Activated naive CD4-positive, alpha-beta T cell treated with anti-CD3 and anti-CD28 coated beads, Interleukin-2, amount 10 ng/mL, durations not matched to agents 7 days and 5 days (primary cell): ENCODE measurements at regions not wholly inside any gene's neighbourhood (a gene's known extent, or its start where the extent isn't known, plus 50 kb on each side); places are given as distances from the start of the nearest gene placed in this dataset.

Source experiments
- CTCF ChIA-PET: fragments of 350-600 bp; sonication (Branson Sonifier 250); formaldehyde crosslinking; loops from one replicate; lab custom pipeline; 2021; ENCODE audit warnings: antibody characterized with exemption; lab: Charles Lee
- DNase-seq: peaks from one replicate; pipeline ENCODE4 v3.0.0-alpha.2; 2020
- H3K27ac Mint-ChIP-seq: one replicate; pipeline ENCODE4 v1.8.0; 2021; ENCODE audit warnings: mild to moderate bottlenecking, moderate library complexity, mixed read lengths
- H3K27me3 Mint-ChIP-seq: one replicate; pipeline ENCODE4 v1.8.0; 2021; ENCODE audit warnings: mild to moderate bottlenecking, mixed read lengths
- H3K36me3 Mint-ChIP-seq: one replicate; pipeline ENCODE4 v1.8.0; 2021; ENCODE audit warnings: mixed read lengths
- H3K4me1 Mint-ChIP-seq: one replicate; pipeline ENCODE4 v1.8.0; 2021; ENCODE audit warnings: mixed read lengths
- H3K4me3 Mint-ChIP-seq: one replicate; pipeline ENCODE4 v1.8.0; 2021; ENCODE audit warnings: mild to moderate bottlenecking, moderate library complexity, mixed read lengths
- H3K9me3 Mint-ChIP-seq: one replicate; pipeline ENCODE4 v1.8.0; 2021; ENCODE audit warnings: mixed read lengths

GRCh38 chr18:77360315-77361190 is 110.9 kb downstream of the GALR1 start:
- Mint-ChIP-seq H3K9me3 (peaks cover 16% of the 10 kb centered on the region), H3K27ac (no peak overlapping the region), H3K4me3 (no peak overlapping the region), H3K4me1 (no peaks in the 10 kb centered on the region), H3K27me3 (peaks cover 4% of the 10 kb centered on the region), H3K36me3 (no peaks in the 10 kb centered on the region)
- no peak for DNase-seq
- CTCF ChIA-PET: no interaction called here

GRCh38 chr18:77361382-77361781 is 111.7 kb downstream of the GALR1 start:
- CTCF ChIA-PET: no interaction called here
- H3K27me3 Mint-ChIP-seq: peaks cover 10% of the 10 kb centered on the region
- no peaks in the 10 kb centered on the region for H3K36me3 Mint-ChIP-seq
- H3K4me1 Mint-ChIP-seq: no peaks in the 10 kb centered on the region
- H3K4me3 Mint-ChIP-seq: no peak overlapping the region
- H3K9me3 Mint-ChIP-seq: peaks cover 16% of the 10 kb centered on the region
- no peak for DNase-seq
- no peak overlapping the region for H3K27ac Mint-ChIP-seq

GRCh38 chr18:77365667-77366066 is 116.0 kb downstream of the GALR1 start:
- Mint-ChIP-seq H3K9me3 (peaks cover 15% of the 10 kb centered on the region), H3K36me3 (no peaks in the 10 kb centered on the region), H3K4me1 (no peaks in the 10 kb centered on the region), H3K27me3 (peaks cover 24% of the 10 kb centered on the region), H3K27ac (no peak overlapping the region), H3K4me3 (no peak overlapping the region)
- CTCF ChIA-PET: no interaction called here
- no peak for DNase-seq

GRCh38 chr18:77366067-77366719 is 116.5 kb downstream of the GALR1 start:
- Mint-ChIP-seq H3K36me3 (no peaks in the 10 kb centered on the region), H3K4me3 (no peak overlapping the region), H3K4me1 (no peaks in the 10 kb centered on the region), H3K9me3 (peaks cover 15% of the 10 kb centered on the region), H3K27ac (no peak overlapping the region), H3K27me3 (peaks cover 24% of the 10 kb centered on the region)
- CTCF ChIA-PET: no interaction called here
- no peak for DNase-seq

GRCh38 chr18:77366720-77367641 is 117.3 kb downstream of the GALR1 start:
- H3K4me1 Mint-ChIP-seq: no peaks in the 10 kb centered on the region

GRCh38 chr18:77369644-77370043 is 120.0 kb downstream of the GALR1 start:
- no peak for DNase-seq
- no peaks in the 10 kb centered on the region for H3K36me3 Mint-ChIP-seq
- no peaks in the 10 kb centered on the region for H3K4me1 Mint-ChIP-seq
- no peak overlapping the region for H3K4me3 Mint-ChIP-seq
- no peak overlapping the region for H3K27ac Mint-ChIP-seq
- CTCF ChIA-PET: no interaction called here
- H3K9me3 Mint-ChIP-seq: peaks cover 7% of the 10 kb centered on the region
- H3K27me3 Mint-ChIP-seq: peaks cover 24% of the 10 kb centered on the region

More at GRCh38 chr18:77366720-77367641, 117.3 kb downstream of the GALR1 start:
- CTCF ChIA-PET: interaction anchor here (0.6 kb wide), 1 partner anchor 66 kb away, joined by 3 read pairs; no protein-coding TSS in a partner anchor
- H3K9me3 Mint-ChIP-seq: peaks cover 10% of the 10 kb centered on the region
- peaks cover 24% of the 10 kb centered on the region for H3K27me3 Mint-ChIP-seq
- no peak for DNase-seq
- H3K27ac Mint-ChIP-seq: no peak overlapping the region
- H3K36me3 Mint-ChIP-seq: no peaks in the 10 kb centered on the region
- H3K4me3 Mint-ChIP-seq: no peak overlapping the region

- no peaks in the 10 kb centered on the region for H3K36me3 Mint-ChIP-seq
- CTCF ChIA-PET: no interaction called here
These were observed 124.2 kb downstream of the GALR1 start for GRCh38 chr18:77373730-77374445.

GRCh38 chr18:77374446-77374805 is 124.8 kb downstream of the GALR1 start:
- CTCF ChIA-PET: no interaction called here
- H3K27me3 Mint-ChIP-seq: peaks cover 6% of the 10 kb centered on the region

More at GRCh38 chr18:77373730-77374445, 124.2 kb downstream of the GALR1 start:
- no peaks in the 10 kb centered on the region for H3K4me1 Mint-ChIP-seq
- H3K27me3 Mint-ChIP-seq: peaks cover 6% of the 10 kb centered on the region
- DNase-seq: no peak
- no peak overlapping the region for H3K27ac Mint-ChIP-seq
- H3K4me3 Mint-ChIP-seq: no peak overlapping the region
- H3K9me3 Mint-ChIP-seq: peaks cover 7% of the 10 kb centered on the region

GRCh38 chr18:77376043-77376732 is 126.5 kb downstream of the GALR1 start:
- no peaks in the 10 kb centered on the region for H3K4me1 Mint-ChIP-seq
- no peaks in the 10 kb centered on the region for H3K9me3 Mint-ChIP-seq
- no peak overlapping the region for H3K27ac Mint-ChIP-seq
- H3K27me3 Mint-ChIP-seq: no peaks in the 10 kb centered on the region
- CTCF ChIA-PET: no interaction called here
- no peak overlapping the region for H3K4me3 Mint-ChIP-seq
- no peaks in the 10 kb centered on the region for H3K36me3 Mint-ChIP-seq
- no peak for DNase-seq

More at GRCh38 chr18:77374446-77374805, 124.8 kb downstream of the GALR1 start:
- no peak for DNase-seq
- Mint-ChIP-seq H3K4me1 (no peaks in the 10 kb centered on the region), H3K27ac (no peak overlapping the region), H3K4me3 (no peak overlapping the region), H3K9me3 (peaks cover 4% of the 10 kb centered on the region), H3K36me3 (no peaks in the 10 kb centered on the region)

GRCh38 chr18:77376733-77377094 is 127.1 kb downstream of the GALR1 start:
- no peaks in the 10 kb centered on the region for H3K36me3 Mint-ChIP-seq
- CTCF ChIA-PET: no interaction called here
- H3K27ac Mint-ChIP-seq: no peak overlapping the region
- H3K9me3 Mint-ChIP-seq: no peaks in the 10 kb centered on the region
- no peak overlapping the region for H3K4me3 Mint-ChIP-seq
- H3K4me1 Mint-ChIP-seq: no peaks in the 10 kb centered on the region
- no peaks in the 10 kb centered on the region for H3K27me3 Mint-ChIP-seq
- DNase-seq: no peak

- CTCF ChIA-PET: no interaction called here
- Mint-ChIP-seq H3K27ac (no peak overlapping the region), H3K4me1 (no peaks in the 10 kb centered on the region), H3K36me3 (no peaks in the 10 kb centered on the region), H3K9me3 (no peaks in the 10 kb centered on the region), H3K27me3 (peaks cover 7% of the 10 kb centered on the region), H3K4me3 (no peak overlapping the region)
- no peak for DNase-seq
These were observed 128.2 kb downstream of the GALR1 start for GRCh38 chr18:77377813-77378212.

- no peak for DNase-seq
- H3K27me3 Mint-ChIP-seq: peaks cover 16% of the 10 kb centered on the region
- H3K9me3 Mint-ChIP-seq: no peaks in the 10 kb centered on the region
- H3K36me3 Mint-ChIP-seq: no peaks in the 10 kb centered on the region
- H3K4me1 Mint-ChIP-seq: no peaks in the 10 kb centered on the region
- CTCF ChIA-PET: no interaction called here
- no peak overlapping the region for H3K27ac Mint-ChIP-seq
- H3K4me3 Mint-ChIP-seq: no peak overlapping the region
These were observed 130.4 kb downstream of the GALR1 start for GRCh38 chr18:77379976-77380509.

GRCh38 chr18:77380695-77381094 is 131.0 kb downstream of the GALR1 start:
- no peak for DNase-seq

More at GRCh38 chr18:77380695-77381094, 131.0 kb downstream of the GALR1 start:
- Mint-ChIP-seq H3K36me3 (no peaks in the 10 kb centered on the region), H3K27ac (no peak overlapping the region), H3K4me1 (no peaks in the 10 kb centered on the region), H3K9me3 (no peaks in the 10 kb centered on the region), H3K27me3 (peaks cover 16% of the 10 kb centered on the region), H3K4me3 (no peak overlapping the region)
- CTCF ChIA-PET: no interaction called here
